Neural cell (in vitro differentiated cells): ENCODE measurements at regions not wholly inside any gene's neighbourhood (a gene's known extent, or its start where the extent isn't known, plus 50 kb on each side); places are given as distances from the start of the nearest gene placed in this dataset.

Experiments used
- CTCF ChIP-seq: fragments of 450-650 bp; IDR thresholded peaks from 2 replicates; pipeline ENCODE4 v1.5.1; 2014; ENCODE audit warnings: antibody characterized with exemption, mild to moderate bottlenecking, moderate library complexity; ENCODE audit not compliant: poor library complexity, severe bottlenecking
- EP300 ChIP-seq: fragments of 450-650 bp; conservative IDR thresholded peaks from 2 replicates; pipeline ENCODE4 v1.6.1; 2014; ENCODE audit warnings: antibody characterized with exemption, mild to moderate bottlenecking, moderate library complexity; ENCODE audit not compliant: poor library complexity, severe bottlenecking
- POLR2AphosphoS5 ChIP-seq: IDR thresholded peaks from 2 replicates; pipeline ENCODE4 v1.6.1; 2012

GRCh38 chr4:189279188-189279587 is 661.5 kb upstream of the FRG1 start:
- no peak for TF ChIP-seq CTCF
- no peak for TF ChIP-seq EP300
- TF ChIP-seq POLR2AphosphoS5: no peak
